GM23338 (cell line): ENCODE measurements at regions not wholly inside any gene's neighbourhood (a gene's known extent, or its start where the extent isn't known, plus 50 kb on each side); places are given as distances from the start of the nearest gene placed in this dataset.
A peak's percentile ranks its signal among the peaks of the same experiment; 100 is the strongest.

Source experiments
- ATAC-seq: fragments of 200-7000 bp; cut with Tn5 transposase; 3 replicates; pipeline ENCODE4 v1.9.1; 2020
- DNase-seq: peaks from one replicate; pipeline ENCODE4 v3.0.0-alpha.2; 2015; ENCODE audit warnings: low spot score
- H2AFZ ChIP-seq: fragments of 200-600 bp; sonication (generic); 2 replicates; pipeline ENCODE4 v1.8.0; 2016; ENCODE audit warnings: antibody characterized with exemption, mild to moderate bottlenecking, moderate library complexity
- H3F3A ChIP-seq: fragments of 200-600 bp; sonication (generic); replicated peaks from 2 replicates; pipeline ENCODE4 v1.8.0; 2017; ENCODE audit warnings: antibody characterized with exemption, mixed run types, low read depth
- H3K27ac ChIP-seq: fragments of 200-600 bp; sonication (generic); 2 replicates; pipeline ENCODE4 v1.6.1; 2016; ENCODE audit warnings: low read depth
- H3K27me3 ChIP-seq: fragments of 200-600 bp; sonication (generic); 2 replicates; pipeline ENCODE4 v1.8.0; 2016; ENCODE audit warnings: mild to moderate bottlenecking, mixed run types, moderate library complexity; ENCODE audit not compliant: insufficient read depth
- H3K36me3 ChIP-seq: fragments of 200-600 bp; sonication (generic); 2 replicates; pipeline ENCODE4 v1.8.0; 2016; ENCODE audit warnings: mild to moderate bottlenecking; ENCODE audit not compliant: insufficient read depth
- H3K4me1 ChIP-seq: fragments of 200-600 bp; sonication (generic); 2 replicates; pipeline ENCODE4 v1.8.0; 2016; ENCODE audit warnings: mild to moderate bottlenecking, moderate library complexity; ENCODE audit not compliant: insufficient read depth
- H3K4me2 ChIP-seq: fragments of 200-600 bp; sonication (generic); 2 replicates; pipeline ENCODE4 v1.7.1; 2017; ENCODE audit warnings: mixed run types
- H3K4me3 ChIP-seq: fragments of 200-600 bp; sonication (generic); 2 replicates; pipeline ENCODE4 v1.6.1; 2016; ENCODE audit warnings: mixed run types
- H3K79me2 ChIP-seq: fragments of 200-600 bp; sonication (generic); replicated peaks from 2 replicates; pipeline ENCODE4 v1.8.0; 2017; ENCODE audit warnings: mild to moderate bottlenecking; ENCODE audit not compliant: insufficient read depth
- H3K9me2 ChIP-seq: fragments of 200-600 bp; sonication (generic); 2 replicates; pipeline ENCODE4 v1.8.0; 2017; ENCODE audit not compliant: insufficient read depth
- H4K20me1 ChIP-seq: fragments of 200-600 bp; sonication (generic); replicated peaks from 2 replicates; pipeline ENCODE4 v1.8.0; 2017; ENCODE audit warnings: mild to moderate bottlenecking; ENCODE audit not compliant: insufficient read depth
- H3K27ac Mint-ChIP-seq: 2 replicates; pipeline ENCODE4 v1.8.0; 2020; ENCODE audit warnings: inconsistent platforms, mild to moderate bottlenecking, moderate library complexity, mixed read lengths
- H3K27me3 Mint-ChIP-seq: 3 replicates; pipeline ENCODE4 v1.8.0; 2022; ENCODE audit warnings: low read depth, mild to moderate bottlenecking, moderate library complexity, mixed read lengths, inconsistent platforms; ENCODE audit not compliant: insufficient read depth, poor library complexity
- H3K36me3 Mint-ChIP-seq: 3 replicates; pipeline ENCODE4 v1.8.0; 2021; ENCODE audit warnings: low read depth, mild to moderate bottlenecking, inconsistent platforms, moderate library complexity, mixed read lengths
- H3K4me1 Mint-ChIP-seq: 3 replicates; pipeline ENCODE4 v1.8.0; 2020; ENCODE audit warnings: mild to moderate bottlenecking, inconsistent platforms, mixed read lengths
- H3K4me3 Mint-ChIP-seq: 3 replicates; pipeline ENCODE4 v1.8.0; 2021; ENCODE audit warnings: moderate library complexity, mild to moderate bottlenecking, inconsistent platforms, mixed read lengths
- H3K9me3 Mint-ChIP-seq: 3 replicates; pipeline ENCODE4 v1.8.0; 2020; ENCODE audit warnings: moderate library complexity, mild to moderate bottlenecking, inconsistent platforms, mixed read lengths
- CREB1 ChIP-seq: fragments of 250-450 bp; sonication (Bioruptor Pico); IDR thresholded peaks from 2 replicates; pipeline ENCODE4 v1.5.0; 2020; ENCODE audit warnings: low read depth, mild to moderate bottlenecking, moderate library complexity
- CTCF ChIP-seq, 2 experiments: fragments of 200-600 bp in 1 of 2; sonication (generic) in 1 of 2; conservative IDR thresholded peaks; 2 replicates each; pipeline versions ENCODE4 v1.5.1 to v1.6.1; 2016 to 2017; ENCODE audit warnings: antibody characterized with exemption in 2 of 2, low read depth in 2 of 2, mild to moderate bottlenecking in 2 of 2, moderate library complexity in 1 of 2
- EZH2 ChIP-seq: fragments of 200-600 bp; sonication (generic); IDR thresholded peaks from one replicate; pipeline ENCODE4 v1.8.0; 2017; ENCODE audit warnings: antibody characterized with exemption, mild to moderate bottlenecking, low read depth; ENCODE audit not compliant: unreplicated experiment
- EZH2phosphoT487 ChIP-seq: fragments of 200-600 bp; sonication (generic); IDR thresholded peaks from one replicate; pipeline ENCODE4 v1.8.1; 2018; ENCODE audit warnings: antibody characterized with exemption; ENCODE audit not compliant: unreplicated experiment
- JUNB ChIP-seq: IDR thresholded peaks from one replicate; pipeline ENCODE4 v1.6.1; 2016; ENCODE audit warnings: antibody characterized with exemption; ENCODE audit not compliant: unreplicated experiment
- NANOG ChIP-seq: IDR thresholded peaks from 2 replicates; pipeline ENCODE4 v1.6.1; 2016; ENCODE audit warnings: antibody characterized with exemption, borderline replicate concordance
- POLR2AphosphoS5 ChIP-seq: IDR thresholded peaks from 2 replicates; pipeline ENCODE4 v1.6.1; 2016; ENCODE audit warnings: antibody characterized with exemption, low read depth
- REST ChIP-seq: IDR thresholded peaks from one replicate; pipeline ENCODE4 v1.6.1; 2018; ENCODE audit warnings: antibody characterized with exemption; ENCODE audit not compliant: unreplicated experiment
- STAT1 ChIP-seq: IDR thresholded peaks from one replicate; pipeline ENCODE4 v1.6.1; 2016; ENCODE audit warnings: antibody characterized with exemption; ENCODE audit not compliant: unreplicated experiment
- ZNF114 ChIP-seq: fragments of 250-450 bp; sonication (Bioruptor Pico); IDR thresholded peaks from 2 replicates; pipeline ENCODE4 v1.5.0; 2020; ENCODE audit warnings: mild to moderate bottlenecking, moderate library complexity
- ZNF331 ChIP-seq: fragments of 250-450 bp; sonication (Bioruptor Pico); IDR thresholded peaks from 2 replicates; pipeline ENCODE4 v1.5.0; 2020; ENCODE audit warnings: low read depth, mild to moderate bottlenecking, moderate library complexity
- TF ChIP-seq, protein P1 (sequence below): IDR thresholded peaks from 2 replicates; pipeline ENCODE4 v1.6.1; 2016; ENCODE audit warnings: antibody characterized with exemption
- TF ChIP-seq, protein P2 (sequence below): fragments of 250-450 bp; sonication (Bioruptor Pico); IDR thresholded peaks from 2 replicates; pipeline ENCODE4 v1.5.0; 2020; ENCODE audit warnings: mild to moderate bottlenecking, moderate library complexity

- TF ChIP-seq EZH2 (no peak), ZNF114 (CRISPR knock-in tag) (no peak)
These were observed 322.3 kb upstream of the FAR2 start (continued) for GRCh38 chr12:28826766-28827165.

DNA sequence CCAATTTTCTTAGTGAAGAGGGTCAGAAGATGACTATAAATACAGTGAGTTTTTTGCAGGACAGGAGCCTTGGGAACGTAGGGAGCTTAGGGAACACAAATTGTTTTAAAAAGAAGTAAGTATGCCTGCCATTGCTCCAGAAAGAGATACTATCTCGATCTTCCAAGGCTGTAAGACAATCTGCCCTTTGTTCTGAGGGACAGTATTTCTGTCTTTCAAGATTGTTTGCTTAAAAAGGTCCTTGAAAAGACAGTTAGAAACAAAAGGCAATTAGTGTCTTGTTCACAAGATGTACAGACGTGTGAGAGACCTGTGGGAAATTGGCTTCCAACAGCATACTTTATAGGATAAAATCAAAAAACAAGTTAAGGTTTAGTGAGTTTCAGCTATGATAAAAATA, 321.2 kb upstream of the FAR2 start:
- Mint-ChIP-seq H3K27me3 (no peaks in the 10 kb centered on the region), H3K4me3 (no peak overlapping the region), H3K9me3 (peaks cover 3% of the 10 kb centered on the region; the same call in 2 of the 3 replicates), H3K36me3 (no peaks in the 10 kb centered on the region), H3K4me1 (peaks cover 6% of the 10 kb centered on the region; the same call in 2 of the 3 replicates), H3K27ac (no peak overlapping the region)
- no peaks in the 10 kb centered on the region for H3K79me2 ChIP-seq
- no peak for ATAC-seq
- H3K4me3 ChIP-seq = no peak overlapping the region
- peaks cover 5% of the 10 kb centered on the region; the same call in 1 of the 2 replicates for H3K4me1 ChIP-seq
- H3F3A ChIP-seq = no peaks in the 10 kb centered on the region
- H3K27ac ChIP-seq = no peak overlapping the region
- DNase-seq = no peak
- H3K27me3 ChIP-seq = no peaks in the 10 kb centered on the region
- H2AFZ ChIP-seq = peak overlapping the region; percentile 20; the same call in 1 of the 2 replicates
- no peaks in the 10 kb centered on the region for H3K36me3 ChIP-seq
- H3K9me2 ChIP-seq = peaks cover 13% of the 10 kb centered on the region
- no peaks in the 10 kb centered on the region for H4K20me1 ChIP-seq
- no peak overlapping the region for H3K4me2 ChIP-seq
- no peak for TF ChIP-seq ZNF114 (CRISPR knock-in tag)
- TF ChIP-seq NANOG = no peak
- TF ChIP-seq, protein P1, sequence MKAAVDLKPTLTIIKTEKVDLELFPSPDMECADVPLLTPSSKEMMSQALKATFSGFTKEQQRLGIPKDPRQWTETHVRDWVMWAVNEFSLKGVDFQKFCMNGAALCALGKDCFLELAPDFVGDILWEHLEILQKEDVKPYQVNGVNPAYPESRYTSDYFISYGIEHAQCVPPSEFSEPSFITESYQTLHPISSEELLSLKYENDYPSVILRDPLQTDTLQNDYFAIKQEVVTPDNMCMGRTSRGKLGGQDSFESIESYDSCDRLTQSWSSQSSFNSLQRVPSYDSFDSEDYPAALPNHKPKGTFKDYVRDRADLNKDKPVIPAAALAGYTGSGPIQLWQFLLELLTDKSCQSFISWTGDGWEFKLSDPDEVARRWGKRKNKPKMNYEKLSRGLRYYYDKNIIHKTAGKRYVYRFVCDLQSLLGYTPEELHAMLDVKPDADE = no peak
- TF ChIP-seq STAT1 = no peak
- no peak for TF ChIP-seq ZNF331 (CRISPR knock-in tag)
- TF ChIP-seq, protein P2, sequence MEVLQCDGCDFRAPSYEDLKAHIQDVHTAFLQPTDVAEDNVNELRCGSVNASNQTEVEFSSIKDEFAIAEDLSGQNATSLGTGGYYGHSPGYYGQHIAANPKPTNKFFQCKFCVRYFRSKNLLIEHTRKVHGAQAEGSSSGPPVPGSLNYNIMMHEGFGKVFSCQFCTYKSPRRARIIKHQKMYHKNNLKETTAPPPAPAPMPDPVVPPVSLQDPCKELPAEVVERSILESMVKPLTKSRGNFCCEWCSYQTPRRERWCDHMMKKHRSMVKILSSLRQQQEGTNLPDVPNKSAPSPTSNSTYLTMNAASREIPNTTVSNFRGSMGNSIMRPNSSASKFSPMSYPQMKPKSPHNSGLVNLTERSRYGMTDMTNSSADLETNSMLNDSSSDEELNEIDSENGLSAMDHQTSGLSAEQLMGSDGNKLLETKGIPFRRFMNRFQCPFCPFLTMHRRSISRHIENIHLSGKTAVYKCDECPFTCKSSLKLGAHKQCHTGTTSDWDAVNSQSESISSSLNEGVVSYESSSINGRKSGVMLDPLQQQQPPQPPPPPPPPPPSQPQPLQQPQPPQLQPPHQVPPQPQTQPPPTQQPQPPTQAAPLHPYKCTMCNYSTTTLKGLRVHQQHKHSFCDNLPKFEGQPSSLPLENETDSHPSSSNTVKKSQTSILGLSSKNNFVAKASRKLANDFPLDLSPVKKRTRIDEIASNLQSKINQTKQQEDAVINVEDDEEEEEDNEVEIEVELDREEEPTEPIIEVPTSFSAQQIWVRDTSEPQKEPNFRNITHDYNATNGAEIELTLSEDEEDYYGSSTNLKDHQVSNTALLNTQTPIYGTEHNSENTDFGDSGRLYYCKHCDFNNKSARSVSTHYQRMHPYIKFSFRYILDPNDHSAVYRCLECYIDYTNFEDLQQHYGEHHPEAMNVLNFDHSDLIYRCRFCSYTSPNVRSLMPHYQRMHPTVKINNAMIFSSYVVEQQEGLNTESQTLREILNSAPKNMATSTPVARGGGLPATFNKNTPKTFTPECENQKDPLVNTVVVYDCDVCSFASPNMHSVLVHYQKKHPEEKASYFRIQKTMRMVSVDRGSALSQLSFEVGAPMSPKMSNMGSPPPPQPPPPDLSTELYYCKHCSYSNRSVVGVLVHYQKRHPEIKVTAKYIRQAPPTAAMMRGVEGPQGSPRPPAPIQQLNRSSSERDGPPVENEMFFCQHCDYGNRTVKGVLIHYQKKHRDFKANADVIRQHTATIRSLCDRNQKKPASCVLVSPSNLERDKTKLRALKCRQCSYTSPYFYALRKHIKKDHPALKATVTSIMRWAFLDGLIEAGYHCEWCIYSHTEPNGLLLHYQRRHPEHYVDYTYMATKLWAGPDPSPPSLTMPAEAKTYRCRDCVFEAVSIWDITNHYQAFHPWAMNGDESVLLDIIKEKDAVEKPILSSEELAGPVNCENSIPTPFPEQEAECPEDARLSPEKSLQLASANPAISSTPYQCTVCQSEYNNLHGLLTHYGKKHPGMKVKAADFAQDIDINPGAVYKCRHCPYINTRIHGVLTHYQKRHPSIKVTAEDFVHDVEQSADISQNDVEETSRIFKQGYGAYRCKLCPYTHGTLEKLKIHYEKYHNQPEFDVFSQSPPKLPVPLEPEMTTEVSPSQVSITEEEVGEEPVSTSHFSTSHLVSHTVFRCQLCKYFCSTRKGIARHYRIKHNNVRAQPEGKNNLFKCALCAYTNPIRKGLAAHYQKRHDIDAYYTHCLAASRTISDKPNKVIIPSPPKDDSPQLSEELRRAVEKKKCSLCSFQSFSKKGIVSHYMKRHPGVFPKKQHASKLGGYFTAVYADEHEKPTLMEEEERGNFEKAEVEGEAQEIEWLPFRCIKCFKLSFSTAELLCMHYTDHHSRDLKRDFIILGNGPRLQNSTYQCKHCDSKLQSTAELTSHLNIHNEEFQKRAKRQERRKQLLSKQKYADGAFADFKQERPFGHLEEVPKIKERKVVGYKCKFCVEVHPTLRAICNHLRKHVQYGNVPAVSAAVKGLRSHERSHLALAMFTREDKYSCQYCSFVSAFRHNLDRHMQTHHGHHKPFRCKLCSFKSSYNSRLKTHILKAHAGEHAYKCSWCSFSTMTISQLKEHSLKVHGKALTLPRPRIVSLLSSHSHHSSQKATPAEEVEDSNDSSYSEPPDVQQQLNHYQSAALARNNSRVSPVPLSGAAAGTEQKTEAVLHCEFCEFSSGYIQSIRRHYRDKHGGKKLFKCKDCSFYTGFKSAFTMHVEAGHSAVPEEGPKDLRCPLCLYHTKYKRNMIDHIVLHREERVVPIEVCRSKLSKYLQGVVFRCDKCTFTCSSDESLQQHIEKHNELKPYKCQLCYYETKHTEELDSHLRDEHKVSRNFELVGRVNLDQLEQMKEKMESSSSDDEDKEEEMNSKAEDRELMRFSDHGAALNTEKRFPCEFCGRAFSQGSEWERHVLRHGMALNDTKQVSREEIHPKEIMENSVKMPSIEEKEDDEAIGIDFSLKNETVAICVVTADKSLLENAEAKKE (CRISPR knock-in tag) = no peak
- TF ChIP-seq EZH2 = no peak
- no peak for TF ChIP-seq EZH2phosphoT487
- no peak for TF ChIP-seq CTCF (conservative IDR thresholded peaks at IDR 0.05; ENCODE audit: low read depth in 2 of 2)
- TF ChIP-seq POLR2AphosphoS5 = no peak
- no peak for TF ChIP-seq CREB1 (CRISPR knock-in tag)
- no peak for TF ChIP-seq REST
- TF ChIP-seq JUNB = no peak
